T-helper 9 cell (primary cell): ENCODE measurements at regions not wholly inside any gene's neighbourhood (a gene's known extent, or its start where the extent isn't known, plus 50 kb on each side); places are given as distances from the start of the nearest gene placed in this dataset.
"Not testable (repeated sequence)": the region's sequence is repeated elsewhere in the genome, so short reads cannot be mapped to it uniquely, and the experiment has no call there.

Experiments
- DNase-seq: peaks from one replicate; pipeline ENCODE4 v3.0.0-alpha.2; 2020

DNA sequence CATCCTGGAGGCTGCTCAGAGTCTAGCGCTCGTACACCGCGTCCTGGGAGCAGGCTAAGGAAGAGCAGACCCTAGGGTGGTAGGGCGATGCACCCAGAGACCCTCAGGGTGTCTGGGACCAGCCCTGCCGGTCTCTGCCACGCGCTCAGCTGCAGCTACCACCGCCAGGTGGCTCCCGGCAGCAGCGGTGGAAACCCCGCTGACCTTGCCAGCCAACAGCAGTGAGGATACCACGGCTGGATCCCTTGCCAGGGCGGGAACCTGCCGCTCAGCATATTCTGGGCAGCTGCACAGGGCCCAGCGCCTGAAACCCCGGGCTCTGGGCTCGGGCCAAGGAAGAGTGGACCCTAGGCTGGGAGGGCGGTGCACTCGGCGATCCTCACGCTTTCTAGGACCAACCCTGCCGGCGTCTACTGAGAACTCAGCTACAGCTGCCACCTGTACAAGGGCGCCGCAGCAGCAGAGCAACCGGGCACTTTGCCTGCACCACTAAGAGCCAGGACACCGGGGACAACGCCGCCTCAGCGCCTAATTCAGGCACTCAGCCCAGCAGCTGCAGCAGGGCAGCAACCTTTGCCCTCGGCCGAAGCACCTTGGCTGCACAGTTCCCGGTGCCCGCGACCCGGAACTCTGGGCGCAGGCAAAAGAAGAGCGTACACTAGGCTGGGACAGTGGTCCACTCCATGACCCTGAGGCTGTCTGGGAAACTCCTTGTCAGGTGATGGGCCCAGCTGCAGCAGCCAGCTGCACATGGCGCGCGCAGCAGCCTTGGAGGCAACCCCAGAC, 80.8 kb downstream of the POTEB2 start:
- DNase-seq = not testable (repeated sequence)

GRCh38 chr15:20783598-20784184, 82.4 kb downstream of the POTEB2 start:
- DNase-seq = peak; percentile 10

- not testable (repeated sequence) for DNase-seq
Observed at GRCh38 chr15:20775412-20775811, 90.7 kb downstream of the POTEB2 start.

DNA sequence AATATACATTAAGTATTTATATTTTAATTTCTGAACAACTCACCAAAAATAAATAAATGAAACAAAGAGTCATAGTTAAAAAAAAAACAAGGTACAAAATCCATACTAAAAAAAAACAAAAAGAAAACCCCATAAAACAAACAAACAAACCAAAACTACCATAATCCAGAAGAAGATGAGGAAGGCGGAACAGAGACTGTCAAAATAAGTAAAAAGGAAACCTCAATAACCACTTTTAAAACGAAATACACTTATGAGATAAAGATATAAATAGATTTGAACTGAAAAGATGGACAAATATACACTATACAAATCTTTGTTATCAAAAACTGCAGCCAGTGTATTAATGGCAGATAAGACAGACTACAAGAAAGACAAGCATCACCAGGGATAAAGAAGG, 98.2 kb downstream of the POTEB2 start:
- DNase-seq = not testable (repeated sequence)

DNA sequence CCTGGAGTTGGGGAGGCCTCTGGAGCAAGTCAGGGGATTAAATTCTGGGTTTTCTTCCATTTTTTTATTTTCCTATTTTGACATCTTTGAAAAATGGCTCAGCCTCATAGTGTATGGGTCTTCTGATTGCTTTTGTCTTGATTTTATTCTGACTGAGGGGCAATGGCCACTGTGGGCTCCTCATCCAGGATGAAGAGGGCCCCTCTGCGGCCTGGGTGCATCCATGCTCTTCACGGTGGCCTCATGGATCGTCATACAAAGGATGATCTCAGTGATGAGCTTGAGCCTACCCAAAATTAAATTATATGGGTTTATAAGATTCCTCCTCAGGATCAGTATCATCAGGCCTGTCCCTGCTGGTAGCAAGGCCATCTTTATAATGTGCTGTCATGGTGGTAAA, 103.7 kb downstream of the POTEB2 start:
- not testable (repeated sequence) for DNase-seq

DNA sequence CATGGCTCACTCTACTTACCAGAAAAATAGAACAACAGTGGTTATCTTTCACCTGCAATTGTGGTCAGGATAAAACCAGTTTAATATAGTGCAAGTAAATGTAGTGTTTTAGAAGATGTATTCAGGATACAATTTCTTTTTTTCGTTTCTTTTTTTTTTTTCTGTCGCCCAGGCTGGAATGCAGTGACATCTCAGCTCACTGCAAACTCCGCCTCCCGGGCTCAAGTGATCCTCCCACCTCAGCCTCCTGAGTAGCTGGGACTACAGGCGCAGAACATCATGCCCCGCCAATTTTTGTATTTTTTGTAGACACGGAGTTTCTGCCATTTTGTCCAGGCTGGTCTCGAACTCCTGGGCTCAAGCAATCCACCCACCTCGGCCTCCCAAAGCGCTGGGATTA, 109.7 kb downstream of the POTEB2 start:
- not testable (repeated sequence) for DNase-seq

DNA sequence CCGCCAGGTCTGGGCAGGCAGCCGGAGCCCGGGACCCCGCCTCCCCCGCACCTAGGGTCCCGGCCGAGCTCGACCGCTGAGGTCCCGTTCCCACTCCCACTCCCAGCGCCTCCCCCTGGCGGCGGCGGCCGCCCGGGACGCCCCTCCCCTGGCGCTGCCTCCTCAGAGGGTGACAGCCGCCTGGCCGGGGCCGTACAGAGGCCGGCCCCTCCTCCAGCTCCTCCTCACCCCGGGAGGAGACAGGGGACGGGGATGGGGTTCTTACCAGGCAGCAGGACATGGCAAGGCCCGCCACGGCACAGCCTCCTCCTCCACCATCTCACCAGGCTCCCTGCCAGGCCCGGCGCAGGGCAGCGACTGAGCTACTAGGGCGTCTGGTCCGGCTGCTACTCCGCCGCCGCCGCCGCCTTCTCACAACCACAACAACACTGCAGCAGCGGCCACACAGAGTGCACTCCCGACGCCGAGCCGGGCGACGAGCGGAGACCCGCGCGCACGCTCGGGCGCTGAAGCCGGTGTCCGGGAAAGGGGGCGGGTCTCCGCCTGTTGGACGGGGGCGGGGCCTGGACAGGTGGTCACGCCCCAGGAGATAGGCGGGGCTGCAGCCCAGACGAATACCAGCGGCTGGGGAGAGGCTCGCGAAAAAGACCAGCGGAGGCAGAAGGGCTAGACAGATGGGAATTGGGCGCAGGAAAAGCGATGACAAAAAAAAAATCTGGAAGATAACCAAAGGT, 110.3 kb downstream of the POTEB2 start:
- DNase-seq = not testable (repeated sequence)

DNA sequence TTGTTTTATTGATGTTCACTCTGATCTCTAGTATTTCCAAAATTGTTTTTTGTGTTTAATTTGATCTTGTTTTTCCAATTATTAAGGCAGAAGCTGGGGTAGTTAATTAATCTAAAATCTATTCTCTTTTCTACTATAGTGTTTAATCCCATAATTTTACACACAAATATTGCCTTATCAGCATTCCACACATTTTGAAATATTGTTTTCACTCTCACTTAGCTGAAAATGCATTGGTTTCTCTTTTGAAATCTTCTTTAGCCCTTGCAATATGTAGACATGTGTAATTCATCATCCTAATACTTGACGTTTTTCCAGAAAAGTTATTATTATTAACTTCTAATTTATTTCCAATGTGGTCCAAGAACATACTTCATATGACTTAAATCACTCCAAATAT, 132.6 kb downstream of the POTEB2 start:
- not testable (repeated sequence) for DNase-seq
